HCT116 (cell line): ENCODE measurements at regions not wholly inside any gene's neighbourhood (a gene's known extent, or its start where the extent isn't known, plus 50 kb on each side); places are given as distances from the start of the nearest gene placed in this dataset.
"Not testable (repeated sequence)": the region's sequence is repeated elsewhere in the genome, so short reads cannot be mapped to it uniquely, and the experiment has no call there.

Source experiments
- ATAC-seq: fragments of 200-7000 bp; cut with Tn5 transposase; 2 replicates; pipeline ENCODE4 v1.9.1; 2020; ENCODE audit warnings: mild to moderate bottlenecking, moderate library complexity
- BruUV-seq: library from RNA; stranded (reverse); fragments of 400-500 nt; replicated peaks from 2 replicates; lab custom pipeline; 2021; lab: Mats Ljungman, UMichigan
- CTCF ChIA-PET: fragments of 300-600 bp; sonication (Branson Sonifier 250); formaldehyde crosslinking; loops from one replicate; lab custom pipeline; 2021; ENCODE audit warnings: antibody characterized with exemption; lab: Charles Lee
- POLR2A ChIA-PET: fragments of 300-600, 350-600 bp; sonication (Branson Sonifier 250); formaldehyde crosslinking; loops from one replicate; lab custom pipeline; 2021; ENCODE audit warnings: antibody characterized with exemption; lab: Charles Lee
- RAD21 ChIA-PET, 2 experiments: fragments of 300-600 bp; sonication (Branson Sonifier 250); formaldehyde crosslinking; loops; one replicate each; lab custom pipeline; 2023; ENCODE audit warnings: low total read pairs in 2 of 2; ENCODE audit not compliant: uncharacterized antibody in 2 of 2, unreplicated experiment in 2 of 2, low non-redundant PET in 1 of 2; lab: Charles Lee
- DNase-seq: peaks from one replicate; pipeline ENCODE4 v3.0.0-alpha.2; 2010; ENCODE audit warnings: low read depth, low spot score
- H2AFZ ChIP-seq: fragments of 200-600 bp; shearing (Covaris generic), sonication (generic); 2 replicates; pipeline ENCODE4 v1.6.1; 2017; ENCODE audit warnings: low read depth, mixed run types, mixed read lengths, antibody characterized with exemption, low read length; ENCODE audit not compliant: poor library complexity, severe bottlenecking
- H3K27ac ChIP-seq: 2 replicates; pipeline ENCODE4 v1.5.1; 2012; ENCODE audit warnings: low read depth, low read length
- H3K27me3 ChIP-seq: fragments of 200-600 bp; sonication (generic); 2 replicates; pipeline ENCODE4 v1.6.1; 2016; ENCODE audit warnings: mixed run types, low read length, mixed read lengths; ENCODE audit not compliant: insufficient read depth
- H3K36me3 ChIP-seq, 2 experiments: fragments of 200-500 bp in 1 of 2; fragments of 200-600 bp in 1 of 2; sonication (Bioruptor generic) in 1 of 2; sonication (generic) in 1 of 2; 2 replicates each; pipeline versions ENCODE4 v1.5.1 to v1.6.1; 2014 to 2016; ENCODE audit warnings: low read length in 2 of 2, inconsistent platforms in 1 of 2, mixed read lengths in 1 of 2, mixed run types in 1 of 2; ENCODE audit not compliant: insufficient read depth in 2 of 2, control insufficient read depth in 1 of 2
- H3K4me1 ChIP-seq, 2 experiments: fragments of 200-600 bp in 1 of 2; sonication (generic) in 1 of 2; 2 replicates each; pipeline versions ENCODE4 v1.5.1 to v1.6.1; 2012 to 2017; ENCODE audit warnings: low read length in 2 of 2, inconsistent platforms in 1 of 2, mild to moderate bottlenecking in 1 of 2, mixed read lengths in 1 of 2, mixed run types in 1 of 2, moderate library complexity in 1 of 2; ENCODE audit not compliant: insufficient read depth in 2 of 2, control insufficient read depth in 1 of 2
- H3K4me2 ChIP-seq: fragments of 200-600 bp; sonication (generic); 2 replicates; pipeline ENCODE4 v1.6.1; 2017; ENCODE audit warnings: mixed run types, low read length, mixed read lengths
- H3K4me3 ChIP-seq, 2 experiments: fragments of 200-600 bp in 1 of 2; sonication (generic) in 1 of 2; replicated peaks in 1 of 2; 2 replicates each; pipeline ENCODE4 v1.5.1; 2011 to 2016; ENCODE audit warnings: low read length in 2 of 2, control low read depth in 1 of 2, low read depth in 1 of 2, mild to moderate bottlenecking in 1 of 2, mixed read lengths in 1 of 2, mixed run types in 1 of 2
- H3K79me2 ChIP-seq: fragments of 200-600 bp; sonication (generic); 2 replicates; pipeline ENCODE4 v1.6.1; 2017; ENCODE audit warnings: mild to moderate bottlenecking, mixed run types, low read length, moderate library complexity, mixed read lengths; ENCODE audit not compliant: insufficient read depth
- H3K9ac ChIP-seq: fragments of 200-600 bp; sonication (generic); 2 replicates; pipeline ENCODE4 v1.6.1; 2016; ENCODE audit warnings: low read length, mixed read lengths
- H3K9me2 ChIP-seq: fragments of 200-600 bp; sonication (generic), shearing (Covaris generic); 2 replicates; pipeline ENCODE4 v1.6.1; 2017; ENCODE audit warnings: mixed run types, mild to moderate bottlenecking, moderate library complexity; ENCODE audit not compliant: insufficient read depth
- H3K9me3 ChIP-seq, 2 experiments: fragments of 200-500 bp in 1 of 2; fragments of 200-600 bp in 1 of 2; sonication (Bioruptor generic) in 1 of 2; sonication (generic) in 1 of 2; 2 replicates each; pipeline ENCODE4 v1.6.1; 2014 to 2017; ENCODE audit warnings: low read length in 2 of 2, mixed read lengths in 2 of 2, inconsistent platforms in 1 of 2, low read depth in 1 of 2, mild to moderate bottlenecking in 1 of 2, mixed run types in 1 of 2, moderate library complexity in 1 of 2; ENCODE audit not compliant: control insufficient read depth in 1 of 2, insufficient read depth in 1 of 2
- H4K20me1 ChIP-seq: fragments of 200-600 bp; sonication (generic), shearing (Covaris generic); 2 replicates; pipeline ENCODE4 v1.6.1; 2017; ENCODE audit warnings: mixed run types, mild to moderate bottlenecking, moderate library complexity; ENCODE audit not compliant: insufficient read depth
- EGR1 ChIP-seq: IDR thresholded peaks from 2 replicates; pipeline ENCODE4 v1.6.1; 2012; ENCODE audit warnings: low read depth
- FOSL1 ChIP-seq: IDR thresholded peaks from 2 replicates; pipeline ENCODE4 v1.6.1; 2012; ENCODE audit warnings: low read depth
- JUND ChIP-seq: IDR thresholded peaks from 2 replicates; pipeline ENCODE4 v1.6.1; 2012
- REST ChIP-seq: IDR thresholded peaks from 2 replicates; pipeline ENCODE4 v1.6.1; 2012; ENCODE audit warnings: low read depth
- SP1 ChIP-seq: IDR thresholded peaks from 2 replicates; pipeline ENCODE4 v1.6.1; 2012; ENCODE audit warnings: low read depth
- YY1 ChIP-seq: IDR thresholded peaks from 2 replicates; pipeline ENCODE4 v1.6.1; 2011; ENCODE audit warnings: low read length, low read depth, moderate library complexity, mild to moderate bottlenecking; ENCODE audit not compliant: insufficient replicate concordance; ENCODE audit errors: extremely low read depth
- intact Hi-C: fragments of 100-400 bp; cut with micrococcal nuclease; formaldehyde crosslinking; loops from 2 replicates; pipeline ENCODE4 v1.10.0; 2022
- TF ChIP-seq, protein P1 (sequence below): IDR thresholded peaks from 2 replicates; pipeline ENCODE4 v1.6.1; 2011; ENCODE audit warnings: mild to moderate bottlenecking, low read length, moderate library complexity; ENCODE audit not compliant: insufficient replicate concordance; ENCODE audit errors: extremely low read depth

DNA sequence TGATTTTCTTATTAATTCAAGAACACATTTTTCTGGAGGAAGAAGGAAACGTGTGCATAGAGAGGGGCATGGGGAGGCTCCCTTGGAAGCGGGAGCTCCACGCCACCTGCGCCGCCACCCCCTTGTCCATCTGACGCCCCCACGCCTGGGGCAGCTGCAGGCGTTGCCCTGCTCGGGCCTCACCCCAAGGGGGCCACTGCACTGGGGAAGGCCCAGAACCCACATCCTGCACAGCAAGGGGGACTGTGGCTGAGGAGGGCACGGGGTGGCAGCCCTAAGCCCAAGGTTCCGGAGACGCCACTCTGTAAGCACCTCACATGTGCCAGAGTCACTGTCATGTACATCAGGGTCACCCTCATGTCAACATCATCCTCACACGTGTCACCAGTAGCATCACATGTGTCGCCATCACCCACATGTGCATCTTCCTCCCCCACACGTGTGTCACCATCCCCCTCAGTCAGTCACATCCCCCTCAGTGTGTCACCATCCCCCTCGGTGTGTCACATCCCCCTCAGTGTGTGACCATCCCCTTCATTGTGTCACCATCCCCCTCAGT is 486.7 kb upstream of the SALL3 start:
- ATAC-seq (no peak), DNase-seq (no peak)
- Histone ChIP-seq H3K27ac (no peak overlapping the region), H3K4me2 (no peak overlapping the region), H3K79me2 (no peaks in the 10 kb centered on the region), H3K4me1 (peaks cover 0 to 8% of the 10 kb centered on the region in 2 experiments; a peak in 2 of 4 replicates), H3K27me3 (no peaks in the 10 kb centered on the region), H3K36me3 (no peaks in the 10 kb centered on the region), H4K20me1 (no peaks in the 10 kb centered on the region), H3K9me2 (no peaks in the 10 kb centered on the region), H3K9ac (no peak overlapping the region), H3K4me3 (no peak overlapping the region), H3K9me3 (peaks cover 12 to 15% of the 10 kb centered on the region in 2 experiments; a peak in 2 of 4 replicates), H2AFZ (no peak overlapping the region)
- TF ChIP-seq EGR1 (no peak), JUND (no peak), REST (no peak), YY1 (no peak), FOSL1 (no peak), SP1 (no peak)
- TF ChIP-seq, protein P1, sequence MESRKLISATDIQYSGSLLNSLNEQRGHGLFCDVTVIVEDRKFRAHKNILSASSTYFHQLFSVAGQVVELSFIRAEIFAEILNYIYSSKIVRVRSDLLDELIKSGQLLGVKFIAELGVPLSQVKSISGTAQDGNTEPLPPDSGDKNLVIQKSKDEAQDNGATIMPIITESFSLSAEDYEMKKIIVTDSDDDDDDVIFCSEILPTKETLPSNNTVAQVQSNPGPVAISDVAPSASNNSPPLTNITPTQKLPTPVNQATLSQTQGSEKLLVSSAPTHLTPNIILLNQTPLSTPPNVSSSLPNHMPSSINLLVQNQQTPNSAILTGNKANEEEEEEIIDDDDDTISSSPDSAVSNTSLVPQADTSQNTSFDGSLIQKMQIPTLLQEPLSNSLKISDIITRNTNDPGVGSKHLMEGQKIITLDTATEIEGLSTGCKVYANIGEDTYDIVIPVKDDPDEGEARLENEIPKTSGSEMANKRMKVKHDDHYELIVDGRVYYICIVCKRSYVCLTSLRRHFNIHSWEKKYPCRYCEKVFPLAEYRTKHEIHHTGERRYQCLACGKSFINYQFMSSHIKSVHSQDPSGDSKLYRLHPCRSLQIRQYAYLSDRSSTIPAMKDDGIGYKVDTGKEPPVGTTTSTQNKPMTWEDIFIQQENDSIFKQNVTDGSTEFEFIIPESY: no peak
- no TSS peak for BruUV-seq
- intact Hi-C loops: no loop called here
- ChIA-PET RAD21 (no interaction called here), POLR2A (no interaction called here), CTCF (no interaction called here)

DNA sequence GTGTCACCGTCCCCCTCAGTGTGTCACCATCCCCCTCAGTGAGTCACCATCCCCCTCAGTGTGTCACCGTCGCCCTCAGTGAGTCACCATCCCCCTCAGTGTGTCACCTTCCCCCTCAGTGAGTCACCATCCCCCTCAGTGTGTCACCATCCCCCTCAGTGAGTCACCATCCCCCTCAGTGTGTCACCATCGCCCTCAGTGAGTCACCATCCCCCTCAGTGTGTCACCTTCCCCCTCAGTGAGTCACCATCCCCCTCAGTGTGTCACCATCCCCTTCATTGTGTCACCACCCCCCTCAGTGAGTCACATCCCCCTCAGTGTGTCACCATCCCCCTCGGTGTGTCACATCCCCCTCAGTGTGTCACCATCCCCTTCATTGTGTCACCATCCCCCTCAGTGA is 486.1 kb upstream of the SALL3 start:
- not testable (repeated sequence) for ATAC-seq, BruUV-seq, H4K20me1 ChIP-seq

More for the DNA sequence above, 486.1 kb upstream of the SALL3 start:
- intact Hi-C loops, RAD21 ChIA-PET, DNase-seq, POLR2A ChIA-PET, H3K36me3 ChIP-seq, H3K27ac ChIP-seq, CTCF ChIA-PET, H3K9ac ChIP-seq, H2AFZ ChIP-seq, H3K4me1 ChIP-seq, H3K4me3 ChIP-seq, H3K9me2 ChIP-seq, H3K4me2 ChIP-seq, H3K79me2 ChIP-seq, H3K27me3 ChIP-seq: not testable (repeated sequence)
- peaks cover 12 to 15% of the 10 kb centered on the region in 2 experiments; a peak in 2 of 4 replicates for H3K9me3 ChIP-seq
